HFFc6 (cell line): ENCODE measurements at regions not wholly inside any gene's neighbourhood (a gene's known extent, or its start where the extent isn't known, plus 50 kb on each side); places are given as distances from the start of the nearest gene placed in this dataset. TPM values are rescaled to one million over a fixed set of nuclear protein-coding genes. Genes with fewer than 3 reads are reported as not detected.

Source experiments
- microRNA-seq: library from miRNA; unstranded; fragments of <30 nt; microRNA quantifications from one replicate; pipeline ENCODE4, GENCODE V29; 2019

Small RNA genes in the stretch of these regions (microRNA-seq; reads per million reads assigned to microRNA genes)
- not detected for gene MIR548I2
